IMR-90 (cell line): ENCODE measurements at regions not wholly inside any gene's neighbourhood (a gene's known extent, or its start where the extent isn't known, plus 50 kb on each side); places are given as distances from the start of the nearest gene placed in this dataset.

Experiments
- ATAC-seq: fragments of 200-7000 bp; cut with Tn5 transposase; 2 replicates; pipeline ENCODE4 v1.9.1; 2020; ENCODE audit warnings: low read depth, mild to moderate bottlenecking, moderate library complexity
- BruUV-seq: library from RNA; stranded (reverse); fragments of 400-500 nt; replicated peaks from 2 replicates; lab custom pipeline; 2021; lab: Mats Ljungman, UMichigan
- CTCF ChIA-PET: fragments of 300-600 bp; formaldehyde crosslinking; extraction: SDS; loops from one replicate; lab custom pipeline; 2021; ENCODE audit warnings: antibody characterized with exemption; lab: Yijun Ruan, JAX
- POLR2A ChIA-PET: fragments of 300-600 bp; sonication (Branson Sonifier 250); formaldehyde crosslinking; loops from one replicate; lab custom pipeline; 2022; ENCODE audit warnings: antibody characterized with exemption; ENCODE audit not compliant: unreplicated experiment; lab: Charles Lee
- DNase-seq: peaks from one replicate; pipeline ENCODE4 v3.0.0; 2013
- H2AFZ ChIP-seq: replicated peaks from 2 replicates; pipeline ENCODE3; 2013; ENCODE audit warnings: low read length, mild to moderate bottlenecking; ENCODE audit not compliant: poor library complexity
- H2AK5ac ChIP-seq: 2 replicates; pipeline ENCODE4 v1.6.1; 2013; ENCODE audit warnings: low read depth, low read length, inconsistent platforms
- H2AK9ac ChIP-seq: replicated peaks from 2 replicates; pipeline ENCODE3; 2013; ENCODE audit warnings: mild to moderate bottlenecking, low read depth, low read length, moderate library complexity; ENCODE audit not compliant: poor library complexity
- H2BK120ac ChIP-seq: 2 replicates; pipeline ENCODE4 v1.6.1; 2013; ENCODE audit warnings: low read depth, low read length, inconsistent platforms
- H2BK15ac ChIP-seq: 3 replicates; pipeline ENCODE4 v1.6.1; 2013; ENCODE audit warnings: low read depth, low read length, inconsistent platforms
- H2BK20ac ChIP-seq: 2 replicates; pipeline ENCODE4 v1.6.1; 2013; ENCODE audit warnings: low read depth, mild to moderate bottlenecking, inconsistent platforms, low read length, moderate library complexity
- H2BK5ac ChIP-seq: 2 replicates; pipeline ENCODE4 v1.6.1; 2013; ENCODE audit warnings: mild to moderate bottlenecking, low read depth, low read length, inconsistent platforms; ENCODE audit not compliant: poor library complexity, severe bottlenecking
- H3K14ac ChIP-seq: replicated peaks from 2 replicates; pipeline ENCODE4 v1.6.1; 2013; ENCODE audit warnings: low read depth, low read length, inconsistent platforms
- H3K18ac ChIP-seq: 2 replicates; pipeline ENCODE4 v1.6.1; 2013; ENCODE audit warnings: low read depth, low read length, control low read depth
- H3K23ac ChIP-seq: 2 replicates; pipeline ENCODE4 v1.6.1; 2013; ENCODE audit warnings: low read depth, low read length, inconsistent platforms
- H3K27ac ChIP-seq: 2 replicates; pipeline ENCODE4 v1.5.1; 2013; ENCODE audit warnings: mild to moderate bottlenecking, control low read depth, low read length; ENCODE audit not compliant: insufficient read depth
- H3K27me3 ChIP-seq: 2 replicates; pipeline ENCODE4 v1.6.1; 2013; ENCODE audit warnings: low read length; ENCODE audit not compliant: control insufficient read depth, insufficient read depth
- H3K36me3 ChIP-seq: 2 replicates; pipeline ENCODE4 v1.6.1; 2013; ENCODE audit warnings: low read length, mixed read lengths; ENCODE audit not compliant: control insufficient read depth, insufficient read depth
- H3K4ac ChIP-seq: 2 replicates; pipeline ENCODE4 v1.6.1; 2013; ENCODE audit warnings: low read depth, low read length, inconsistent platforms
- H3K4me1 ChIP-seq: 2 replicates; pipeline ENCODE4 v1.6.1; 2013; ENCODE audit warnings: low read length, mixed read lengths; ENCODE audit not compliant: control insufficient read depth, insufficient read depth
- H3K4me2 ChIP-seq: 2 replicates; pipeline ENCODE4 v1.6.1; 2013; ENCODE audit warnings: low read depth, mild to moderate bottlenecking, control low read depth, low read length, moderate library complexity
- H3K4me3 ChIP-seq: 2 replicates; pipeline ENCODE4 v1.5.1; 2013; ENCODE audit warnings: low read depth, mild to moderate bottlenecking, control low read depth, low read length, moderate library complexity; ENCODE audit not compliant: insufficient read depth
- H3K56ac ChIP-seq: 2 replicates; pipeline ENCODE4 v1.6.1; 2013; ENCODE audit warnings: low read length, inconsistent platforms; ENCODE audit not compliant: insufficient read depth; ENCODE audit errors: extremely low read depth
- H3K79me1 ChIP-seq, 2 experiments: 2 replicates each; pipeline ENCODE4 v1.6.1; 2013; ENCODE audit warnings: low read length in 2 of 2, inconsistent platforms in 1 of 2, low read depth in 1 of 2
- H3K9ac ChIP-seq: 2 replicates; pipeline ENCODE4 v1.6.1; 2013; ENCODE audit warnings: low read depth, low read length, control low read depth
- H3K9me1 ChIP-seq: 2 replicates; pipeline ENCODE4 v1.6.1; 2013; ENCODE audit warnings: low read length, inconsistent platforms; ENCODE audit not compliant: insufficient read depth
- H3K9me3 ChIP-seq: 2 replicates; pipeline ENCODE4 v1.6.1; 2013; ENCODE audit warnings: low read length; ENCODE audit not compliant: control insufficient read depth, insufficient read depth
- H4K20me1 ChIP-seq: 2 replicates; pipeline ENCODE4 v1.6.1; 2013; ENCODE audit warnings: low read length, inconsistent platforms; ENCODE audit not compliant: insufficient read depth
- H4K5ac ChIP-seq: 2 replicates; pipeline ENCODE4 v1.6.1; 2013; ENCODE audit warnings: mild to moderate bottlenecking, low read depth, low read length, control low read depth
- H4K8ac ChIP-seq, 2 experiments: 2 replicates each; pipeline ENCODE4 v1.6.1; 2013; ENCODE audit warnings: low read depth in 2 of 2, low read length in 2 of 2, control low read depth in 1 of 2, inconsistent platforms in 1 of 2
- H4K91ac ChIP-seq: 2 replicates; pipeline ENCODE4 v1.6.1; 2013; ENCODE audit warnings: low read depth, low read length, inconsistent platforms; ENCODE audit not compliant: insufficient read depth
- BHLHE40 ChIP-seq: fragments of 150-350 bp; IDR thresholded peaks from 2 replicates; pipeline ENCODE4 v1.6.1; 2016; ENCODE audit warnings: mild to moderate bottlenecking, low read depth, low read length
- MXI1 ChIP-seq: IDR thresholded peaks from 2 replicates; pipeline ENCODE4 v1.6.1; 2012; ENCODE audit warnings: low read depth, mild to moderate bottlenecking, low read length, moderate library complexity, borderline replicate concordance
- RCOR1 ChIP-seq: IDR thresholded peaks from 2 replicates; pipeline ENCODE4 v1.6.1; 2012; ENCODE audit warnings: mild to moderate bottlenecking, low read length, improper control_type of control experiment; ENCODE audit not compliant: insufficient replicate concordance
- SMC3 ChIP-seq: fragments of 150-350 bp; IDR thresholded peaks from 2 replicates; pipeline ENCODE4 v1.6.1; 2016; ENCODE audit warnings: low read depth, mild to moderate bottlenecking, antibody characterized with exemption, low read length, moderate library complexity
- WGBS, 2 experiments: methylation state at CpG; one replicate each; pipeline versions ENCODE4 v1.1.5 to v1.1.7; 2013; ENCODE audit warnings: missing lambda C conversion rate in 2 of 2; ENCODE audit not compliant: insufficient read length in 1 of 2; ENCODE audit errors: extremely low coverage in 2 of 2; 5-methylcytosine and 5-hydroxymethylcytosine counted together
- dilution Hi-C: fragments of 300-500 bp; cut with HindIII; formaldehyde crosslinking; loops from one replicate; pipeline ENCODE4 v1.14.3; 2018; ENCODE audit warnings: low sequenced_read_pairs; ENCODE audit not compliant: unreplicated experiment
- in situ Hi-C: fragments of 300-500 bp; cut with MboI; formaldehyde crosslinking; loops from 3 replicates; pipeline ENCODE4 v1.14.3; 2019; ENCODE audit warnings: low sequenced_read_pairs, inconsistent platforms, mixed read lengths
- intact Hi-C: fragments of 100-400 bp; cut with micrococcal nuclease; formaldehyde crosslinking; loops from 2 replicates; pipeline ENCODE4 v1.10.0; 2022
- TF ChIP-seq, protein P1 (sequence below): fragments of 150-350 bp; IDR thresholded peaks from 2 replicates; pipeline ENCODE4 v1.6.1; 2017; ENCODE audit warnings: mild to moderate bottlenecking, antibody characterized with exemption, low read length, low read depth

DNA sequence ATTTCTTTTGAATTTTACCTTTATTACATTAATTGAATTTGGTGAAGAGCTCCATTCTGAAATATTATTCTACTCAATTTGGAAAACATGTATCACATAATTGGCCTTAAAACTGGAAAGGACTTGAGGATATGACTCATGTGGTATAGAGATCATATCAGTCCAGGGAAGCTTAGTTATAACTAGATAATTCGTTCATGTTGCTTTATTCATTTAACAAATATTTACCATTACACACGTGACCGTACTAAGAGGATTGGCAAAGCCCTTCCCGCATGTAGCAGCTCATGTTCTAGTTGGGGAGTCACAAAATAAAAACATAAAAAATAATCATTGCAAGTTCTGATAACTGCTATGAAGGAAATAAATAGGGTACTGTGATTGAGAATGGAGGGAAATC lies 1816.5 kb downstream of the MAT2B start:
- in situ Hi-C loops, result no loop called here
- DNase-seq, result peak; percentile 77
- Histone ChIP-seq H2AK5ac (no peak overlapping the region), H2BK15ac (no peak overlapping the region), H4K5ac (no peak overlapping the region), H3K4me1 (no peaks in the 10 kb centered on the region), H4K91ac (no peak overlapping the region), H3K36me3 (no peaks in the 10 kb centered on the region), H3K27me3 (no peaks in the 10 kb centered on the region), H3K56ac (no peak overlapping the region), H2BK20ac (no peak overlapping the region), H2BK5ac (no peak overlapping the region), H3K23ac (no peak overlapping the region), H3K14ac (no peak overlapping the region), H4K20me1 (no peaks in the 10 kb centered on the region), H3K18ac (no peak overlapping the region), H3K27ac (no peak overlapping the region), H3K79me1 (no peaks in the 10 kb centered on the region), H2AK9ac (no peak overlapping the region), H4K8ac (no peak overlapping the region), H3K9me1 (no peaks in the 10 kb centered on the region), H2AFZ (no peak overlapping the region), H3K9ac (no peak overlapping the region), H2BK120ac (no peak overlapping the region), H3K4ac (no peak overlapping the region), H3K9me3 (peaks cover 5% of the 10 kb centered on the region; the same call in 1 of the 2 replicates), H3K4me3 (no peak overlapping the region), H3K4me2 (no peak overlapping the region)
- intact Hi-C loops, result no loop called here
- WGBS, 2 experiments, result no CpG with 5 or more reads among the region's 4 CpGs
- BruUV-seq, result no TSS peak
- CTCF ChIA-PET, result interaction anchor here (0.6 kb wide), 1 partner anchor 252 kb away, joined by 5 read pairs; no protein-coding TSS in a partner anchor
- peak; percentile 66; the same call in 1 of the 2 replicates for ATAC-seq
- dilution Hi-C loops, result no loop called here
- TF ChIP-seq SMC3 (no peak), MXI1 (no peak), RCOR1 (no peak), BHLHE40 (peak; percentile 39)
- TF ChIP-seq, protein P1, sequence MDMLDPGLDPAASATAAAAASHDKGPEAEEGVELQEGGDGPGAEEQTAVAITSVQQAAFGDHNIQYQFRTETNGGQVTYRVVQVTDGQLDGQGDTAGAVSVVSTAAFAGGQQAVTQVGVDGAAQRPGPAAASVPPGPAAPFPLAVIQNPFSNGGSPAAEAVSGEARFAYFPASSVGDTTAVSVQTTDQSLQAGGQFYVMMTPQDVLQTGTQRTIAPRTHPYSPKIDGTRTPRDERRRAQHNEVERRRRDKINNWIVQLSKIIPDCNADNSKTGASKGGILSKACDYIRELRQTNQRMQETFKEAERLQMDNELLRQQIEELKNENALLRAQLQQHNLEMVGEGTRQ, result peak; percentile 69
- POLR2A ChIA-PET, result no interaction called here
